Vagina (tissue), 2 donors: ENCODE measurements at regions not wholly inside any gene's neighbourhood (a gene's known extent, or its start where the extent isn't known, plus 50 kb on each side); places are given as distances from the start of the nearest gene placed in this dataset.

Source experiments
- POLR2AphosphoS5 ChIP-seq, 2 donors: sonication (generic); formaldehyde crosslinking; IDR thresholded peaks; one replicate each; pipeline ENCODE4 v1.9.0; 2017; ENCODE audit warnings: antibody characterized with exemption in 2 of 2, mild to moderate bottlenecking in 2 of 2, low read depth in 1 of 2; ENCODE audit not compliant: insufficient read depth in 1 of 2
- TF ChIP-seq, protein P1 (sequence below), 3 experiments: fragments of 450-650 bp in 2 of 3; fragments of 200-600 bp in 1 of 3; sonication (generic) in 1 of 3; IDR thresholded peaks; one replicate each; pipeline ENCODE4 v1.5.1; 2017 to 2019; ENCODE audit warnings: antibody characterized with exemption in 3 of 3, mild to moderate bottlenecking in 2 of 3, moderate library complexity in 2 of 3

DNA sequence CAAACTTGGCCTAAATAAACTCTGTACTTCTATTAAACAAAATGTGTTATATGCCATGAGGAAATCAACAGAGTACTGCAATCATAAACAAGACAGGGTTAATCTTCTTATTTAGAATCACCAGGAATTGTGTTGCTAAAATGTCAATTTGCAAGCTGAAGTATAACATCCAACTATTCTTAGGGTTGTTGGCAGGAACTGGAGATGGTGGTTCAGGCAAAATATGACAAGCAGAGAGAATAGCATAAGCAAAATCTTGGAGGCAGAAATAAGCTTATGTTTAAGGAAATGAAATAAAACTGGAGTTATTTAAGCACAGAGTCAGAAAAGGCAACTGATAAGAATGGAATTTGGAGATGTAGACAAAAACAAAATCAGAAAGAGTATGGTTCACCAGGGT is 463.8 kb upstream of the SLC8A1 start:
- TF ChIP-seq, protein P1, sequence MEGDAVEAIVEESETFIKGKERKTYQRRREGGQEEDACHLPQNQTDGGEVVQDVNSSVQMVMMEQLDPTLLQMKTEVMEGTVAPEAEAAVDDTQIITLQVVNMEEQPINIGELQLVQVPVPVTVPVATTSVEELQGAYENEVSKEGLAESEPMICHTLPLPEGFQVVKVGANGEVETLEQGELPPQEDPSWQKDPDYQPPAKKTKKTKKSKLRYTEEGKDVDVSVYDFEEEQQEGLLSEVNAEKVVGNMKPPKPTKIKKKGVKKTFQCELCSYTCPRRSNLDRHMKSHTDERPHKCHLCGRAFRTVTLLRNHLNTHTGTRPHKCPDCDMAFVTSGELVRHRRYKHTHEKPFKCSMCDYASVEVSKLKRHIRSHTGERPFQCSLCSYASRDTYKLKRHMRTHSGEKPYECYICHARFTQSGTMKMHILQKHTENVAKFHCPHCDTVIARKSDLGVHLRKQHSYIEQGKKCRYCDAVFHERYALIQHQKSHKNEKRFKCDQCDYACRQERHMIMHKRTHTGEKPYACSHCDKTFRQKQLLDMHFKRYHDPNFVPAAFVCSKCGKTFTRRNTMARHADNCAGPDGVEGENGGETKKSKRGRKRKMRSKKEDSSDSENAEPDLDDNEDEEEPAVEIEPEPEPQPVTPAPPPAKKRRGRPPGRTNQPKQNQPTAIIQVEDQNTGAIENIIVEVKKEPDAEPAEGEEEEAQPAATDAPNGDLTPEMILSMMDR (IDR thresholded peaks at IDR 0.05), result no peak
- no peak for TF ChIP-seq POLR2AphosphoS5 (IDR thresholded peaks at IDR 0.05; ENCODE audit: insufficient read depth in 1 of 2, low read depth in 1 of 2)
